ENCODE measurements at regions not wholly inside any gene's neighbourhood (a gene's known extent, or its start where the extent isn't known, plus 50 kb on each side); places are given as distances from the start of the nearest gene placed in this dataset.

DNA sequence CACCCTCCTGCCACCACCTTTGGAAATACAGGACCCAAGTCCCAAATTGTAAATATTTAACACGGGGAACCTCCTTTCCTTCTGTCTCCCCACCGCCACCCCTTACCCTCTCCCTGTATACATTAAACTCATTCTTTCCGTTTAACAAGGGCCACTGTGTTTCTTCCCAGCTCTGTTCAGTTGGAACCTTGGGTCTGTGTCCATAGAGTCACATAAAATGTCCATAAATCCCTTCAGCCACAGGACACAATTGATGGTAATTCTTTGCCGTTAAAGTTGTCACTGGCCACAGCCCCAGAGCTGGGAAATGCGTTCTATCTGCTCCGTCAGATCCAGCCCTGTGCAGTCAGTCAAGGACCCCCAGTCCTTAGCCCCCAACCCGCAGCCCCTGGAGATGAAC is 49.9 kb upstream of the FZD7 start:
- intact Hi-C loops (cut with micrococcal nuclease), result no loop called here
- Histone ChIP-seq H3K27me3 (ENCODE audit: low read depth) (peaks cover 9% of the 10 kb centered on the region), H3K4me1 (no peaks in the 10 kb centered on the region), H3K9me3 (replicated peaks) (no peaks in the 10 kb centered on the region), H3K36me3 (no peaks in the 10 kb centered on the region), H3K4me3 (no peak overlapping the region), H3K27ac (replicated peaks) (no peak overlapping the region)
- no peak for TF ChIP-seq CTCF (IDR thresholded peaks at IDR 0.05; ENCODE audit: borderline replicate concordance)
- no peak for DNase-seq
